Breast epithelium (tissue), 3 donors: ENCODE measurements at regions not wholly inside any gene's neighbourhood (a gene's known extent, or its start where the extent isn't known, plus 50 kb on each side); places are given as distances from the start of the nearest gene placed in this dataset.

Experiments used
- CTCF ChIP-seq, 3 donors: fragments of 450-650 bp; IDR thresholded peaks; one replicate each; pipeline ENCODE4 v1.5.1; 2016 to 2017; ENCODE audit warnings: antibody characterized with exemption in 3 of 3, mild to moderate bottlenecking in 3 of 3, moderate library complexity in 3 of 3
- POLR2A ChIP-seq: fragments of 450-650 bp; IDR thresholded peaks from one replicate; pipeline ENCODE4 v1.6.1; 2016; ENCODE audit warnings: antibody characterized with exemption, mild to moderate bottlenecking, moderate library complexity

- TF ChIP-seq CTCF (IDR thresholded peaks at IDR 0.05), result no peak
- TF ChIP-seq POLR2A, result no peak
Observed at GRCh38 chr21:38903690-38904139, 98.0 kb downstream of the ETS2 start.
